ENCODE measurements at regions not wholly inside any gene's neighbourhood (a gene's known extent, or its start where the extent isn't known, plus 50 kb on each side); places are given as distances from the start of the nearest gene placed in this dataset.

DNA sequence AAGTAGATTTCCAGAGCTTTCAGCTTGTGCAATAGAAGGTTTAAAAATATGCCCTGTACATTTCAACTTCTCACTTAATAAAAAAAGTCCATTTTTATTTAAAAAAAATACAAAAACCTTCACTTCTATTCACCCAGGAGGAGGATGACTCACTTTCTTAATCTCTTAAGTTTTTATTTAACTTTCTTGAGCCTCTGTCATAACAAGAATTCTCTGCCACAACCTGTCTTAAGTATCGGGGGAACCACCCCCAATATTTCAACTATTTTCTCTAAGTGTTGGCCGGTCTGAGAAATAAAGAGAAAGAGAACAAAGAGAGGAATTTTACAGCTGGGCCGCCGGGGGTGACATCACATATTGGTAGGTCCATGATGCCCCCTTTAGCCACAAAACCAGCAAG is 58.4 kb downstream of the LRATD1 start (continued):
- TF ChIP-seq ARID3A (IDR thresholded peaks at IDR 0.05; ENCODE audit: borderline replicate concordance, low read depth, low read length) (no peak), NFE2L1 (tag; IDR thresholded peaks at IDR 0.05; ENCODE audit: borderline replicate concordance, low read depth) (no peak), HNRNPL (IDR thresholded peaks at IDR 0.05; ENCODE audit: low read depth, low read length) (no peak), TBP (optimal IDR thresholded peaks at IDR 0.05; ENCODE audit: low read depth, low read length) (no peak), PTTG1 (tag; IDR thresholded peaks at IDR 0.05; ENCODE audit: low read depth) (no peak)
- TF ChIP-seq, protein P1, sequence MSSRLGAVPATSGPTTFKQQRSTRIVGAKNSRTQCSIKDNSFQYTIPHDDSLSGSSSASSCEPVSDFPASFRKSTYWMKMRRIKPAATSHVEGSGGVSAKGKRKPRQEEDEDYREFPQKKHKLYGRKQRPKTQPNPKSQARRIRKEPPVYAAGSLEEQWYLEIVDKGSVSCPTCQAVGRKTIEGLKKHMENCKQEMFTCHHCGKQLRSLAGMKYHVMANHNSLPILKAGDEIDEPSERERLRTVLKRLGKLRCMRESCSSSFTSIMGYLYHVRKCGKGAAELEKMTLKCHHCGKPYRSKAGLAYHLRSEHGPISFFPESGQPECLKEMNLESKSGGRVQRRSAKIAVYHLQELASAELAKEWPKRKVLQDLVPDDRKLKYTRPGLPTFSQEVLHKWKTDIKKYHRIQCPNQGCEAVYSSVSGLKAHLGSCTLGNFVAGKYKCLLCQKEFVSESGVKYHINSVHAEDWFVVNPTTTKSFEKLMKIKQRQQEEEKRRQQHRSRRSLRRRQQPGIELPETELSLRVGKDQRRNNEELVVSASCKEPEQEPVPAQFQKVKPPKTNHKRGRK (tag; IDR thresholded peaks at IDR 0.05), result no peak

- no peaks in the 10 kb centered on the region for H3K9me1 ChIP-seq (ENCODE audit: control insufficient read depth, insufficient read depth, low read length)
- no peak overlapping the region for H3K4me3 ChIP-seq
- no peaks in the 10 kb centered on the region for H3K27me3 ChIP-seq (ENCODE audit: control insufficient read depth in 2 of 2, insufficient read depth in 2 of 2, low read length in 2 of 2)
- POLR2A ChIA-PET, result no interaction called here
- FAIRE-seq (no peak), ATAC-seq (no peak), DNase-seq (ENCODE audit: extremely low read depth in 1 of 4, low spot score in 3 of 4) (no peak)
- no peaks in the 10 kb centered on the region for H3K9me3 ChIP-seq (replicated peaks; ENCODE audit: control insufficient read depth, insufficient read depth, low read depth, low read length)
- H3K79me2 ChIP-seq (ENCODE audit: control insufficient read depth, insufficient read depth, low read length), result no peaks in the 10 kb centered on the region
- CTCF ChIA-PET (ENCODE audit: low intra/inter-chr PET ratio), result no interaction called here
- no peak overlapping the region for H3K27ac ChIP-seq (ENCODE audit: extremely low read depth, low read depth, low read length)
- no peaks in the 10 kb centered on the region for H3K36me3 ChIP-seq (ENCODE audit: control insufficient read depth, insufficient read depth, low read length)
- BruUV-seq (replicated peaks), result no TSS peak
- no peak overlapping the region for H3K4me2 ChIP-seq (ENCODE audit: insufficient read depth, low read length)
- in situ Hi-C loops (cut with MboI), result no loop called here
- intact Hi-C loops (cut with micrococcal nuclease), result no loop called here
- WGBS (ENCODE audit: insufficient coverage, low coverage, missing lambda C conversion rate), result 3% methylated on average over 2 of the region's 2 CpGs
- no peak overlapping the region for H2AFZ ChIP-seq (ENCODE audit: low read depth, low read length)
- H4K20me1 ChIP-seq (replicated peaks; ENCODE audit: control insufficient read depth, insufficient read depth, low read length), result no peaks in the 10 kb centered on the region
- no peak overlapping the region for H3K9ac ChIP-seq (ENCODE audit: insufficient read depth in 1 of 2, low read depth in 2 of 2, low read length in 2 of 2)
- no peaks in the 10 kb centered on the region for H3K4me1 ChIP-seq (replicated peaks in 1 of 2; ENCODE audit: control insufficient read depth in 2 of 2, insufficient read depth in 2 of 2, low read length in 2 of 2)
- TF ChIP-seq FOXJ3 (CRISPR knock-in tag; IDR thresholded peaks at IDR 0.05) (no peak), MYC (IDR thresholded peaks at IDR 0.05; ENCODE audit: low read depth, low read length) (no peak), MYC (CRISPR knock-in tag; IDR thresholded peaks at IDR 0.05; ENCODE audit: borderline replicate concordance, low read depth) (no peak), FOXK1 (CRISPR knock-in tag; IDR thresholded peaks at IDR 0.05; ENCODE audit: borderline replicate concordance) (no peak), RFX1 (IDR thresholded peaks at IDR 0.05) (no peak), DACH1 (IDR thresholded peaks at IDR 0.05; ENCODE audit: partially characterized antibody) (no peak), SREBF1 (IDR thresholded peaks at IDR 0.05; ENCODE audit: borderline replicate concordance, low read depth, low read length) (no peak), NONO (IDR thresholded peaks at IDR 0.05; ENCODE audit: low read depth in 2 of 2, low read length in 1 of 2) (no peak), MTA3 (IDR thresholded peaks at IDR 0.05; ENCODE audit: borderline replicate concordance) (no peak), RAD21 (CRISPR knock-in tag; conservative IDR thresholded peaks at IDR 0.05 in 1 of 2, IDR thresholded peaks at IDR 0.05 in 1 of 2) (no peak), ATF3 (IDR thresholded peaks at IDR 0.05) (no peak), ATF3 (CRISPR knock-in tag; conservative IDR thresholded peaks at IDR 0.05) (no peak), EZH2 (IDR thresholded peaks at IDR 0.05; ENCODE audit: borderline replicate concordance, low read depth, low read length) (no peak)
Observed at GRCh38 chr2:14693874-14694273, 61.4 kb downstream of the LRATD1 start.

Measured in K562 (cell line).